HepG2 (cell line): ENCODE measurements at regions not wholly inside any gene's neighbourhood (a gene's known extent, or its start where the extent isn't known, plus 50 kb on each side); places are given as distances from the start of the nearest gene placed in this dataset.

ENCODE experiments used
- ATAC-seq: fragments of 200-7000 bp; cut with Tn5 transposase; 3 replicates; pipeline ENCODE4 v1.9.1; 2020; ENCODE audit warnings: mild to moderate bottlenecking, moderate library complexity
- BruUV-seq: library from RNA; stranded (reverse); fragments of 400-500 nt; replicated peaks from 2 replicates; lab custom pipeline; 2021; lab: Mats Ljungman, UMichigan
- CTCF ChIA-PET: fragments of 300-600 bp; formaldehyde crosslinking; extraction: SDS; loops from one replicate; lab custom pipeline; 2021; ENCODE audit warnings: low total read pairs, inconsistent platforms, low intra/inter-chr PET ratio; lab: Yijun Ruan, JAX
- POLR2A ChIA-PET: fragments of 350-600 bp; sonication (Branson Sonifier 250); formaldehyde crosslinking; loops from one replicate; lab custom pipeline; 2020; ENCODE audit warnings: antibody characterized with exemption, inconsistent platforms; lab: Yijun Ruan, JAX
- DNase-seq: peaks from one replicate; pipeline ENCODE4 v3.0.0-alpha.2; 2015; ENCODE audit warnings: low spot score
- FAIRE-seq: peaks from 3 replicates; lab custom pipeline; 2011; peaks lifted over from hg19 to GRCh38; lab: Jason Lieb, UNC
- H2AFZ ChIP-seq: one replicate; pipeline ENCODE4 v1.6.1; 2011; ENCODE audit warnings: low read length, inconsistent platforms
- H3K27ac ChIP-seq: fragments of 300-600 bp; 3 replicates; pipeline ENCODE4 v1.8.0; 2011; ENCODE audit warnings: mixed run types, mild to moderate bottlenecking, mixed read lengths, low read length, inconsistent platforms; ENCODE audit not compliant: insufficient read depth; ENCODE audit errors: extremely low read length
- H3K27me3 ChIP-seq, 2 experiments: fragments of 200-600 bp in 1 of 2; 2 replicates in 1 of 2; 3 replicates in 1 of 2; pipeline versions ENCODE4 v1.6.0 to v1.8.0; 2011; ENCODE audit warnings: low read length in 2 of 2, mild to moderate bottlenecking in 2 of 2, moderate library complexity in 2 of 2, inconsistent platforms in 1 of 2; ENCODE audit not compliant: insufficient read depth in 2 of 2, control insufficient read depth in 1 of 2
- H3K36me3 ChIP-seq, 2 experiments: fragments of 200-600 bp in 1 of 2; replicated peaks in 1 of 2; 2 replicates in 1 of 2; 3 replicates in 1 of 2; pipeline versions ENCODE4 v1.5.1 to v1.8.0; 2011; ENCODE audit warnings: low read length in 2 of 2, inconsistent platforms in 1 of 2; ENCODE audit not compliant: insufficient read depth in 2 of 2, control insufficient read depth in 1 of 2
- H3K4me1 ChIP-seq: 2 replicates; pipeline ENCODE4 v1.5.1; 2012; ENCODE audit warnings: low read length, inconsistent platforms; ENCODE audit not compliant: insufficient read depth
- H3K4me2 ChIP-seq: 2 replicates; pipeline ENCODE4 v1.6.0; 2011; ENCODE audit warnings: low read depth, low read length, inconsistent platforms
- H3K4me3 ChIP-seq, 3 experiments: fragments of 200-600 bp in 1 of 3; sonication (generic), shearing (Covaris generic) in 1 of 3; replicated peaks in 1 of 3; 2 replicates each; pipeline ENCODE4 v1.5.1; 2011 to 2016; ENCODE audit warnings: low read length in 3 of 3, inconsistent platforms in 2 of 3, low read depth in 2 of 3, mild to moderate bottlenecking in 2 of 3, control low read depth in 1 of 3, mixed read lengths in 1 of 3; ENCODE audit not compliant: insufficient read depth in 1 of 3
- H3K79me2 ChIP-seq: one replicate; pipeline ENCODE4 v1.6.1; 2011; ENCODE audit warnings: low read length, inconsistent platforms; ENCODE audit not compliant: insufficient read depth
- H3K9ac ChIP-seq: 2 replicates; pipeline ENCODE4 v1.6.0; 2011; ENCODE audit warnings: mild to moderate bottlenecking, low read depth, low read length, inconsistent platforms; ENCODE audit not compliant: insufficient read depth
- H3K9me3 ChIP-seq: 2 replicates; pipeline ENCODE4 v1.5.1; 2012; ENCODE audit warnings: mild to moderate bottlenecking, low read length
- H4K20me1 ChIP-seq: 2 replicates; pipeline ENCODE4 v1.6.0; 2011; ENCODE audit warnings: inconsistent platforms, mild to moderate bottlenecking, low read length, moderate library complexity; ENCODE audit not compliant: insufficient read depth
- ATM ChIP-seq: fragments of 450-650 bp; IDR thresholded peaks from 2 replicates; pipeline ENCODE4 v1.7.1; 2017; ENCODE audit warnings: mild to moderate bottlenecking, borderline replicate concordance
- JUNB ChIP-seq: sonication (generic); formaldehyde crosslinking; IDR thresholded peaks from 2 replicates; pipeline ENCODE4 v1.8.0; 2022; ENCODE audit warnings: missing genetic modification reagents, mild to moderate bottlenecking, borderline replicate concordance
- KLF15 ChIP-seq: sonication (generic); formaldehyde crosslinking; IDR thresholded peaks from 2 replicates; pipeline ENCODE4 v1.8.1; 2023; ENCODE audit warnings: borderline replicate concordance, mild to moderate bottlenecking, inconsistent platforms, missing genetic modification reagents, mixed read lengths
- MTA3 ChIP-seq: sonication (generic); formaldehyde crosslinking; IDR thresholded peaks from 2 replicates; pipeline ENCODE4 v1.4.0; 2020; ENCODE audit warnings: missing genetic modification reagents
- NCOA5 ChIP-seq: sonication (generic); formaldehyde crosslinking; IDR thresholded peaks from 2 replicates; pipeline ENCODE4 v1.4.0; 2020; ENCODE audit warnings: missing genetic modification reagents
- PRDM4 ChIP-seq: sonication (generic); formaldehyde crosslinking; IDR thresholded peaks from 2 replicates; pipeline ENCODE4 v1.9.0; 2021; ENCODE audit warnings: missing genetic modification reagents, borderline replicate concordance
- RFX1 ChIP-seq: fragments of 450-650 bp; IDR thresholded peaks from 2 replicates; pipeline ENCODE4 v1.6.1; 2017
- SMARCC2 ChIP-seq: fragments of 450-650 bp; IDR thresholded peaks from 2 replicates; pipeline ENCODE4 v1.6.1; 2017; ENCODE audit warnings: antibody characterized with exemption, mild to moderate bottlenecking
- SSRP1 ChIP-seq: IDR thresholded peaks from 2 replicates; pipeline ENCODE4 v1.6.1; 2016; ENCODE audit warnings: control low read depth
- TCF12 ChIP-seq, 2 experiments: fragments of 450-650 bp in 1 of 2; sonication (generic) in 1 of 2; formaldehyde crosslinking in 1 of 2; IDR thresholded peaks; 2 replicates each; pipeline versions ENCODE4 v1.6.1 to v1.8.0; 2017 to 2022; ENCODE audit warnings: antibody characterized with exemption in 1 of 2, mild to moderate bottlenecking in 1 of 2, missing genetic modification reagents in 1 of 2, moderate library complexity in 1 of 2
- ZBTB14 ChIP-seq: sonication (generic); formaldehyde crosslinking; IDR thresholded peaks from 2 replicates; pipeline ENCODE4 v1.4.0; 2020; ENCODE audit warnings: missing genetic modification reagents
- ZNF124 ChIP-seq: sonication (generic); formaldehyde crosslinking; IDR thresholded peaks from 2 replicates; pipeline ENCODE4 v1.4.0; 2020; ENCODE audit warnings: missing genetic modification reagents
- ZNF276 ChIP-seq: sonication (generic); formaldehyde crosslinking; IDR thresholded peaks from 2 replicates; pipeline ENCODE4 v1.4.0; 2020; ENCODE audit warnings: mild to moderate bottlenecking, low read depth, missing genetic modification reagents
- ZNF589 ChIP-seq: sonication (generic); formaldehyde crosslinking; conservative IDR thresholded peaks from 2 replicates; pipeline ENCODE4 v1.8.0; 2022; ENCODE audit warnings: mild to moderate bottlenecking, moderate library complexity, missing genetic modification reagents
- ZNF713 ChIP-seq: sonication (generic); formaldehyde crosslinking; IDR thresholded peaks from 2 replicates; pipeline ENCODE4 v1.4.0; 2020; ENCODE audit warnings: mild to moderate bottlenecking, missing genetic modification reagents
- ZSCAN29 ChIP-seq: sonication (generic); formaldehyde crosslinking; conservative IDR thresholded peaks from 2 replicates; pipeline ENCODE4 v1.4.0; 2020; ENCODE audit warnings: mild to moderate bottlenecking, missing genetic modification reagents
- in situ Hi-C: cut with HindIII; loops from 2 replicates; pipeline ENCODE4 v1.10.0; 2017; ENCODE audit warnings: low pct_unique_long_range_greater_than_20kb; ENCODE audit not compliant: extremely low pct_ligation_motif_present
- intact Hi-C: fragments of 100-400 bp; cut with micrococcal nuclease; formaldehyde crosslinking; loops from one replicate; pipeline ENCODE4 v1.10.0; 2022; ENCODE audit not compliant: unreplicated experiment
- TF ChIP-seq, protein P1 (sequence below): sonication (generic); formaldehyde crosslinking; IDR thresholded peaks from 2 replicates; pipeline ENCODE4 v1.4.0; 2020; ENCODE audit warnings: mild to moderate bottlenecking, missing genetic modification reagents

- TF ChIP-seq, protein P1, sequence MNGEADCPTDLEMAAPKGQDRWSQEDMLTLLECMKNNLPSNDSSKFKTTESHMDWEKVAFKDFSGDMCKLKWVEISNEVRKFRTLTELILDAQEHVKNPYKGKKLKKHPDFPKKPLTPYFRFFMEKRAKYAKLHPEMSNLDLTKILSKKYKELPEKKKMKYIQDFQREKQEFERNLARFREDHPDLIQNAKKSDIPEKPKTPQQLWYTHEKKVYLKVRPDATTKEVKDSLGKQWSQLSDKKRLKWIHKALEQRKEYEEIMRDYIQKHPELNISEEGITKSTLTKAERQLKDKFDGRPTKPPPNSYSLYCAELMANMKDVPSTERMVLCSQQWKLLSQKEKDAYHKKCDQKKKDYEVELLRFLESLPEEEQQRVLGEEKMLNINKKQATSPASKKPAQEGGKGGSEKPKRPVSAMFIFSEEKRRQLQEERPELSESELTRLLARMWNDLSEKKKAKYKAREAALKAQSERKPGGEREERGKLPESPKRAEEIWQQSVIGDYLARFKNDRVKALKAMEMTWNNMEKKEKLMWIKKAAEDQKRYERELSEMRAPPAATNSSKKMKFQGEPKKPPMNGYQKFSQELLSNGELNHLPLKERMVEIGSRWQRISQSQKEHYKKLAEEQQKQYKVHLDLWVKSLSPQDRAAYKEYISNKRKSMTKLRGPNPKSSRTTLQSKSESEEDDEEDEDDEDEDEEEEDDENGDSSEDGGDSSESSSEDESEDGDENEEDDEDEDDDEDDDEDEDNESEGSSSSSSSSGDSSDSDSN = no peak
- no peak for TF ChIP-seq ZNF124 (CRISPR knock-in tag)
Measured at GRCh38 chr4:34973650-34974312, 1270.5 kb downstream of the ARAP2 start (continued).

GRCh38 chr4:34974313-34974680, 1270.0 kb downstream of the ARAP2 start:
- Histone ChIP-seq H3K79me2 (no peaks in the 10 kb centered on the region), H3K27ac (no peak overlapping the region), H3K27me3 (no peaks in the 10 kb centered on the region), H4K20me1 (no peaks in the 10 kb centered on the region), H3K9ac (no peak overlapping the region), H2AFZ (no peak overlapping the region), H3K4me1 (no peaks in the 10 kb centered on the region), H3K9me3 (no peaks in the 10 kb centered on the region), H3K4me3 (no peak overlapping the region), H3K4me2 (no peak overlapping the region), H3K36me3 (no peaks in the 10 kb centered on the region)
- intact Hi-C loops (no loop called here), in situ Hi-C loops (no loop called here)
- ChIA-PET POLR2A (no interaction called here), CTCF (no interaction called here)
- FAIRE-seq (no peak), DNase-seq (no peak), ATAC-seq (no peak)
- no TSS peak for BruUV-seq
- TF ChIP-seq KLF15 (CRISPR knock-in tag) (no peak), ZNF276 (CRISPR knock-in tag) (no peak), RFX1 (no peak), ZNF713 (CRISPR knock-in tag) (no peak), JUNB (CRISPR knock-in tag) (no peak), SMARCC2 (no peak), NCOA5 (CRISPR knock-in tag) (no peak), ZSCAN29 (CRISPR knock-in tag) (no peak), ATM (no peak), SSRP1 (no peak), ZNF589 (CRISPR knock-in tag) (no peak), ZBTB14 (no peak), PRDM4 (no peak), TCF12 (IDR thresholded peaks at IDR 0.05) (no peak), TCF12 (CRISPR knock-in tag; IDR thresholded peaks at IDR 0.05) (no peak), MTA3 (no peak)
